HEK293 (cell line): ENCODE measurements at regions not wholly inside any gene's neighbourhood (a gene's known extent, or its start where the extent isn't known, plus 50 kb on each side); places are given as distances from the start of the nearest gene placed in this dataset.

Experiments
- CTCF ChIA-PET: fragments of 350-600 bp; formaldehyde crosslinking; extraction: SDS; loops from one replicate; lab custom pipeline; 2021; ENCODE audit warnings: antibody characterized with exemption; lab: Yijun Ruan, JAX
- POLR2A ChIA-PET: fragments of 300-600 bp; formaldehyde crosslinking; extraction: SDS; loops from one replicate; lab custom pipeline; 2020; ENCODE audit warnings: antibody characterized with exemption, inconsistent platforms; lab: Yijun Ruan, JAX
- H3K27ac ChIP-seq: fragments of 200-500 bp; sonication (Bioruptor generic); 2 replicates; pipeline ENCODE4 v1.5.1; 2014; ENCODE audit warnings: low read depth, low read length, control low read depth, inconsistent platforms; ENCODE audit errors: extremely low read depth
- H3K36me3 ChIP-seq, 2 experiments: fragments of 200-500 bp in 1 of 2; sonication (Bioruptor generic) in 1 of 2; 1 replicate in 1 of 2; 2 replicates in 1 of 2; pipeline ENCODE4 v1.5.1; 2014 to 2017; ENCODE audit warnings: inconsistent platforms in 2 of 2, low read length in 2 of 2; ENCODE audit not compliant: control insufficient read depth in 2 of 2, insufficient read depth in 1 of 2
- H3K4me1 ChIP-seq: fragments of 200-500 bp; sonication (Bioruptor generic); 2 replicates; pipeline ENCODE4 v1.5.1; 2014; ENCODE audit warnings: mild to moderate bottlenecking, low read length, inconsistent platforms; ENCODE audit not compliant: control insufficient read depth, insufficient read depth
- H3K4me3 ChIP-seq: 2 replicates; pipeline ENCODE4 v1.5.1; 2011; ENCODE audit warnings: low read depth, mild to moderate bottlenecking, control low read depth, low read length, moderate library complexity
- H3K9me3 ChIP-seq: fragments of 200-500 bp; sonication (Bioruptor generic); 2 replicates; pipeline ENCODE4 v1.5.1; 2014; ENCODE audit warnings: low read depth, low read length, inconsistent platforms; ENCODE audit not compliant: control insufficient read depth, insufficient read depth
- BCL11B ChIP-seq: fragments of 450-650 bp; formaldehyde crosslinking; IDR thresholded peaks from 2 replicates; pipeline ENCODE4 v1.5.1; 2016; ENCODE audit warnings: low read depth, missing biosample characterization, missing genetic modification characterization
- GFI1B ChIP-seq: fragments of 450-650 bp; formaldehyde crosslinking; IDR thresholded peaks from 2 replicates; pipeline ENCODE4 v1.5.1; 2016; ENCODE audit warnings: missing biosample characterization, missing genetic modification characterization
- GLI2 ChIP-seq: fragments of 450-650 bp; formaldehyde crosslinking; IDR thresholded peaks from 2 replicates; pipeline ENCODE4; 2017; ENCODE audit warnings: missing biosample characterization, missing genetic modification characterization, low read depth, borderline replicate concordance
- GLIS2 ChIP-seq: fragments of 450-650 bp; formaldehyde crosslinking; IDR thresholded peaks from 2 replicates; pipeline ENCODE4 v1.5.1; 2016; ENCODE audit warnings: missing biosample characterization, missing genetic modification characterization
- MZF1 ChIP-seq: fragments of 450-650 bp; formaldehyde crosslinking; IDR thresholded peaks from 2 replicates; pipeline ENCODE4 v1.5.1; 2017; ENCODE audit warnings: missing biosample characterization, missing genetic modification characterization, borderline replicate concordance
- ZBTB48 ChIP-seq: fragments of 450-650 bp; formaldehyde crosslinking; IDR thresholded peaks from 2 replicates; pipeline ENCODE4 v1.5.1; 2016; ENCODE audit warnings: missing biosample characterization, missing genetic modification characterization
- ZNF112 ChIP-seq: fragments of 450-650 bp; formaldehyde crosslinking; IDR thresholded peaks from 2 replicates; pipeline ENCODE4 v1.5.0; 2017; ENCODE audit warnings: missing biosample characterization, missing genetic modification characterization
- ZNF169 ChIP-seq: fragments of 450-650 bp; formaldehyde crosslinking; IDR thresholded peaks from 2 replicates; pipeline ENCODE4 v1.5.1; 2016; ENCODE audit warnings: missing biosample characterization, missing genetic modification characterization
- ZNF174 ChIP-seq: fragments of 450-650 bp; formaldehyde crosslinking; IDR thresholded peaks from 2 replicates; pipeline ENCODE4 v1.5.0; 2017; ENCODE audit warnings: missing biosample characterization, mild to moderate bottlenecking, missing genetic modification characterization
- ZNF24 ChIP-seq: fragments of 450-650 bp; formaldehyde crosslinking; IDR thresholded peaks from 2 replicates; pipeline ENCODE4 v1.5.1; 2016; ENCODE audit warnings: missing biosample characterization, missing genetic modification characterization
- ZNF248 ChIP-seq: fragments of 450-650 bp; formaldehyde crosslinking; IDR thresholded peaks from 2 replicates; pipeline ENCODE4 v1.5.1; 2017; ENCODE audit warnings: missing biosample characterization, missing genetic modification characterization
- ZNF266 ChIP-seq: fragments of 450-650 bp; formaldehyde crosslinking; IDR thresholded peaks from 2 replicates; pipeline ENCODE4 v1.5.1; 2016; ENCODE audit warnings: missing biosample characterization, missing genetic modification characterization, low read depth
- ZNF292 ChIP-seq: fragments of 450-650 bp; formaldehyde crosslinking; IDR thresholded peaks from 2 replicates; pipeline ENCODE4 v1.5.1; 2016; ENCODE audit warnings: low read depth, missing biosample characterization, missing genetic modification characterization, borderline replicate concordance
- ZNF302 ChIP-seq: fragments of 450-650 bp; formaldehyde crosslinking; IDR thresholded peaks from 2 replicates; pipeline ENCODE4 v1.5.1; 2016; ENCODE audit warnings: missing biosample characterization, missing genetic modification characterization, low read depth
- ZNF501 ChIP-seq: fragments of 450-650 bp; formaldehyde crosslinking; IDR thresholded peaks from 2 replicates; pipeline ENCODE4 v1.5.1; 2016; ENCODE audit warnings: missing biosample characterization, missing genetic modification characterization
- ZNF544 ChIP-seq: fragments of 450-650 bp; formaldehyde crosslinking; IDR thresholded peaks from 2 replicates; pipeline ENCODE4 v1.5.0; 2017; ENCODE audit warnings: missing biosample characterization, missing genetic modification characterization
- ZNF549 ChIP-seq: fragments of 450-650 bp; IDR thresholded peaks from 2 replicates; pipeline ENCODE4 v1.5.1; 2018; ENCODE audit warnings: missing biosample characterization, missing genetic modification characterization, mild to moderate bottlenecking, inconsistent platforms, moderate library complexity
- TF ChIP-seq, protein P1 (sequence below): fragments of 450-650 bp; formaldehyde crosslinking; IDR thresholded peaks from 2 replicates; pipeline ENCODE4 v1.5.1; 2016; ENCODE audit warnings: missing biosample characterization, missing genetic modification characterization
- TF ChIP-seq, protein P2 (sequence below): fragments of 450-650 bp; formaldehyde crosslinking; IDR thresholded peaks from 2 replicates; pipeline ENCODE4 v1.5.1; 2016; ENCODE audit warnings: missing biosample characterization, missing genetic modification characterization
- TF ChIP-seq, protein P3 (sequence below): fragments of 450-650 bp; formaldehyde crosslinking; IDR thresholded peaks from 2 replicates; pipeline ENCODE4 v1.5.1; 2016; ENCODE audit warnings: missing biosample characterization, missing genetic modification characterization

GRCh38 chr11:119488256-119488995, 65.5 kb upstream of the THY1 start:
- TF ChIP-seq, protein P1, sequence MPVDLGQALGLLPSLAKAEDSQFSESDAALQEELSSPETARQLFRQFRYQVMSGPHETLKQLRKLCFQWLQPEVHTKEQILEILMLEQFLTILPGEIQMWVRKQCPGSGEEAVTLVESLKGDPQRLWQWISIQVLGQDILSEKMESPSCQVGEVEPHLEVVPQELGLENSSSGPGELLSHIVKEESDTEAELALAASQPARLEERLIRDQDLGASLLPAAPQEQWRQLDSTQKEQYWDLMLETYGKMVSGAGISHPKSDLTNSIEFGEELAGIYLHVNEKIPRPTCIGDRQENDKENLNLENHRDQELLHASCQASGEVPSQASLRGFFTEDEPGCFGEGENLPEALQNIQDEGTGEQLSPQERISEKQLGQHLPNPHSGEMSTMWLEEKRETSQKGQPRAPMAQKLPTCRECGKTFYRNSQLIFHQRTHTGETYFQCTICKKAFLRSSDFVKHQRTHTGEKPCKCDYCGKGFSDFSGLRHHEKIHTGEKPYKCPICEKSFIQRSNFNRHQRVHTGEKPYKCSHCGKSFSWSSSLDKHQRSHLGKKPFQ (tag by site-specific recombination): no peak
- TF ChIP-seq ZNF174 (no peak), BCL11B (tag by site-specific recombination) (no peak), ZNF501 (tag by site-specific recombination) (no peak), ZNF266 (tag by site-specific recombination) (no peak), ZBTB48 (tag by site-specific recombination) (no peak), ZNF112 (tag by site-specific recombination) (no peak), GLI2 (no peak), ZNF549 (tag by site-specific recombination) (no peak), MZF1 (tag by site-specific recombination) (no peak), GFI1B (no peak), ZNF544 (tag by site-specific recombination) (no peak), ZNF302 (no peak), ZNF169 (tag by site-specific recombination) (no peak), GLIS2 (tag by site-specific recombination) (no peak), ZNF292 (tag by site-specific recombination) (no peak), ZNF24 (no peak)
- TF ChIP-seq, protein P2, sequence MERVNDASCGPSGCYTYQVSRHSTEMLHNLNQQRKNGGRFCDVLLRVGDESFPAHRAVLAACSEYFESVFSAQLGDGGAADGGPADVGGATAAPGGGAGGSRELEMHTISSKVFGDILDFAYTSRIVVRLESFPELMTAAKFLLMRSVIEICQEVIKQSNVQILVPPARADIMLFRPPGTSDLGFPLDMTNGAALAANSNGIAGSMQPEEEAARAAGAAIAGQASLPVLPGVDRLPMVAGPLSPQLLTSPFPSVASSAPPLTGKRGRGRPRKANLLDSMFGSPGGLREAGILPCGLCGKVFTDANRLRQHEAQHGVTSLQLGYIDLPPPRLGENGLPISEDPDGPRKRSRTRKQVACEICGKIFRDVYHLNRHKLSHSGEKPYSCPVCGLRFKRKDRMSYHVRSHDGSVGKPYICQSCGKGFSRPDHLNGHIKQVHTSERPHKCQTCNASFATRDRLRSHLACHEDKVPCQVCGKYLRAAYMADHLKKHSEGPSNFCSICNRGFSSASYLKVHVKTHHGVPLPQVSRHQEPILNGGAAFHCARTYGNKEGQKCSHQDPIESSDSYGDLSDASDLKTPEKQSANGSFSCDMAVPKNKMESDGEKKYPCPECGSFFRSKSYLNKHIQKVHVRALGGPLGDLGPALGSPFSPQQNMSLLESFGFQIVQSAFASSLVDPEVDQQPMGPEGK (tag by site-specific recombination): no peak
- TF ChIP-seq, protein P3, sequence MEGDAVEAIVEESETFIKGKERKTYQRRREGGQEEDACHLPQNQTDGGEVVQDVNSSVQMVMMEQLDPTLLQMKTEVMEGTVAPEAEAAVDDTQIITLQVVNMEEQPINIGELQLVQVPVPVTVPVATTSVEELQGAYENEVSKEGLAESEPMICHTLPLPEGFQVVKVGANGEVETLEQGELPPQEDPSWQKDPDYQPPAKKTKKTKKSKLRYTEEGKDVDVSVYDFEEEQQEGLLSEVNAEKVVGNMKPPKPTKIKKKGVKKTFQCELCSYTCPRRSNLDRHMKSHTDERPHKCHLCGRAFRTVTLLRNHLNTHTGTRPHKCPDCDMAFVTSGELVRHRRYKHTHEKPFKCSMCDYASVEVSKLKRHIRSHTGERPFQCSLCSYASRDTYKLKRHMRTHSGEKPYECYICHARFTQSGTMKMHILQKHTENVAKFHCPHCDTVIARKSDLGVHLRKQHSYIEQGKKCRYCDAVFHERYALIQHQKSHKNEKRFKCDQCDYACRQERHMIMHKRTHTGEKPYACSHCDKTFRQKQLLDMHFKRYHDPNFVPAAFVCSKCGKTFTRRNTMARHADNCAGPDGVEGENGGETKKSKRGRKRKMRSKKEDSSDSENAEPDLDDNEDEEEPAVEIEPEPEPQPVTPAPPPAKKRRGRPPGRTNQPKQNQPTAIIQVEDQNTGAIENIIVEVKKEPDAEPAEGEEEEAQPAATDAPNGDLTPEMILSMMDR: no peak
- Histone ChIP-seq H3K36me3 (no peaks in the 10 kb centered on the region), H3K9me3 (no peaks in the 10 kb centered on the region), H3K4me1 (no peaks in the 10 kb centered on the region), H3K4me3 (no peak overlapping the region), H3K27ac (no peak overlapping the region)
- ChIA-PET POLR2A (no interaction called here), CTCF (no interaction called here)

- no peaks in the 10 kb centered on the region for H3K36me3 ChIP-seq
- no peak overlapping the region for H3K27ac ChIP-seq
- CTCF ChIA-PET: interaction anchor here (0.6 to 0.7 kb wide), 2 partner anchors 47 to 685 kb away, joined by 3 to 7 read pairs; no protein-coding TSS in a partner anchor
- POLR2A ChIA-PET: no interaction called here
- no peaks in the 10 kb centered on the region for H3K9me3 ChIP-seq
- no peak for TF ChIP-seq ZNF248
- TF ChIP-seq, all 188 proteins: peak for 0
- Histone ChIP-seq H3K4me1 (no peaks in the 10 kb centered on the region), H3K4me3 (no peak overlapping the region)
These were observed 63.8 kb upstream of the THY1 start for GRCh38 chr11:119486691-119487259.
